ENCODE measurements at regions not wholly inside any gene's neighbourhood (a gene's known extent, or its start where the extent isn't known, plus 50 kb on each side); places are given as distances from the start of the nearest gene placed in this dataset.
"Not testable (repeated sequence)": the region's sequence is repeated elsewhere in the genome, so short reads cannot be mapped to it uniquely, and the experiment has no call there.

- no peak for DNase-seq
Observed at GRCh38 chr20:4635781-4636180, 50.5 kb upstream of the PRNP start.

GRCh38 chr20:4635342-4635741 is 50.9 kb upstream of the PRNP start:
- no peak for DNase-seq

- no peak for DNase-seq
Observed at GRCh38 chr20:4633780-4634179, 52.5 kb upstream of the PRNP start.

GRCh38 chr20:4633379-4633778 is 52.9 kb upstream of the PRNP start:
- no peak for DNase-seq

GRCh38 chr20:4632876-4633275 is 53.4 kb upstream of the PRNP start:
- no peak for DNase-seq

DNA sequence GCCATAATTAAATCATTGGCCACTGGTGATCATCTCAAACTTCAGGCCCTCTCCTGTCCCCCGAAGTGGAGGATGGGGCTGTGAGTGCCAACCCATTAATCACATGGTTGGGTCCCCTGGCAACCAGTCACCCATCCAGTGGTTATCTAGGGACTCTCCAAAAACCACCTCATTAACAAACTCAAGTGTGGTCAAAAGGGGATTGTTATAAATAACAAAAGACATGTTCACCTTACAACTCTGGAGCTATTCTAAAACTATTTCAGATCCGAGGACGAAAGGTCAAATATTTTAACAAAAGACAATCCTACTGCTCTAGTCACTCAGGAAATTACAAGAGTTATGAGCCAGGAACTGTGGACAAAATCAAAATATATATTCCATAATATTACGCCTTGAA is 60.0 kb upstream of the PRNP start:
- no peak for DNase-seq

DNA sequence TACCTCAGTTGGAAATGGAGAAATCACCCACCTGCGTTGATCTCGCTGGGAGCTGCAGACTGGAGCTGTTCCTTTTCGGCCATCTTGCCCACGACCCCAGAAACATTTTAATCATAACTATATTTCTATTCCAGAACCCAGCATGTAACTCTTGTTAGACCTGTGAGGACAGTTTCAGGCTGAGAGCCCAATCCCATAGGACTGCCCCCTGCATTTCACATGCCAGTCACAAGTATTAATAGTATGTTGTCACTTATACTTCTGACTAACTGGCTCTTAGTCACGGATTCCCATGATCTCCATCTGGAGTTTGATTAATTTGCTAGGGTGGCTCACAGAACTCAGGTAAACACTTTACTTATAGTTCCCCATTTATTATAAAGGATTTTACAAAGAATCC is 60.6 kb upstream of the PRNP start:
- DNase-seq = no peak

- DNase-seq = not testable (repeated sequence)
Observed at GRCh38 chr20:4624675-4625336, 61.5 kb upstream of the PRNP start.

DNA sequence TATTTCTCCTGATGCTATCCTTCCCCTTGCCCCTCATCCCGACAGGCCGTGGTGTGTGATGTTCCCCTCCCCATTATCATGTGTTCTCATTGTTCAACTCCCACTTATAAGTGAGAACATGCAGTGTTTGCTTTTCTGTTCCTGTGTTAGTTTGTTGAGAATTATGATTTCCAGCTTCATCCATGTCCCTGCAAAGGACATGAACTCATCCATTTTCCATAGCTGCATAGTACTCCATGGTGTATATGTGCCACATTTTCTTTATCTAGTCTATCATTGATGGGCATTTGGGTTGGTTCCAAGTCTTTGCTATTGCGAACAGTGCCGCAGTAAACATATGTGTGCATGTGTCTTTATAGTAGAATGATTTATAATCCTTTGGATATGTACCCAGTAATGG is 67.1 kb upstream of the PRNP start:
- DNase-seq = not testable (repeated sequence)

DNA sequence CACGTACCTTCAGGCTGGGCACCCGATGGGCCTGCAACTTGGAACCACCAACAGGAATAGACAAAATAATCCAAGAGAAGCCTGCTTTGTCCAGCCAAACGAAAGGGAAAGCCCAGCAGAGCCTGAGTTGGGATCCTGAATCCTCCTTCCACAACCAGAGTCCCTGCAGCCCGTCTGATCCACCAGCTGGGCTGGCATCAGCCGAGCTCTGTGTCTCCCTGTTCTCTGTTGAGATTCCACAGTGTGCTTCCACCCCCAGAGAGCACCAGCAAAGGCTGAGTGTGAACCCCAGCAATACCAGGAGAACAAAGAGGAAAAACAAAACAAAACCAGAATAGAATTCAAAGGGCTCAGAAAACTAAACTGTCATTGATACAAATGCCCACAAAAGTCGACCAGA is 68.8 kb upstream of the PRNP start:
- DNase-seq = no peak

DNA sequence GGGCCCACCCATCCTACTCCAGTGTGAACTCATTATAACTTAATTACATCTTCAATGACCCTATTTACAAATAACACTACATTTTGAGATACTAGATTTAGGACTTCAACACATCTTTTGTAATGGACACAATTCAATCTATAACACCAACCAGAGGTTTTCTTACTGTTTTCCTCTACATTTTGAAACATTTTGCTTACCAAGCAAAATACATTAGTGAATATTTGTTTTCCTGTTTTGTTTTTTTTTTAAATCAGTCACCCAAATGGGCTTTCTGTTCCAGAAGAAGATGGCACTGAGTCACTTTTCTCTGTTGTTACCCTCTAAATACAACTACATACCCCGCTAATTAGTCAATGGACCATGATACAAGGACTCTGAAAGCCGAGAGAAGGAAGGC is 69.2 kb upstream of the PRNP start:
- DNase-seq = no peak

GRCh38 chr20:4613718-4614620 is 72.3 kb upstream of the PRNP start:
- DNase-seq = no peak

DNA sequence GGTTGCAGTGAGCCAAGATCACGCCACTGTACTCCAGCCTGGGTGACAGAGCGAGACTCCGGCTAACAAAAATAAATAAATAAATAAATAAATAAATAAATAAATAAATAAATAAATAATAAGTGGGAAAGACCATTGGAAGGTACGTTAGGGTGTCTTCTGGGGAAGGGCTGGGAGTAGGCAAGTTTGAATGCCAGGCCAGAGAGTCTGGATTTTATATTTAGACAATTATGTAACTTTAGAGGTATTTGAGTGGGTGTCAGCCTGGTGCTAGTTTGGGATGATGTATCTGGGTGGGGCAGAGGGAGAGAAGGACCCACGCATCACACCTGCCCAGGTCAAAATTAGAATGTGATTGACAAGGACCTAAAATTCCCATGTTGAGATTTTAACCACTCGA is 73.1 kb upstream of the PRNP start:
- DNase-seq = no peak

GRCh38 chr20:4610871-4611270 is 75.4 kb upstream of the PRNP start:
- DNase-seq = no peak

GRCh38 chr20:4609511-4609910 is 76.7 kb upstream of the PRNP start:
- DNase-seq = no peak

DNA sequence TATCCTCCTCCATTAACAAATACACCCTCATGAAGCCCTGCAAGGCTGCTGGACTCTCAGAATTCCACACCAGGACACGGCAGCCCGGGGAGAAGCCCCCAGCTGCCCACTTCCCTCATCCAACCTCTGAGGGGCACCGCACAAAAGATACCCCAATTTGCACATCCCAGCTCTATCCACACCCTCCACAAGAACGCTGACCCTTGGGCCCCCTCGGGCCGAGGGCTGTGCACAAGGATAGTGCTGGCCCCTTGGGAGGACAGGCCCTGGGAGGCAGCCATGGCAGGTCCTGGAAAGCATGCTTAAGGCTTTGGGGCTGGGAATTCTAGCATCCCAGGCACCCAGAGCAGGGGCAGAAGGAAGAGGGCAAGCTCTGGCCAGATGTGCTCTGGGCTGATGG is 77.4 kb upstream of the PRNP start:
- DNase-seq = no peak

- peak; percentile 78 for DNase-seq
Observed at GRCh38 chr20:4607287-4607713, 79.0 kb upstream of the PRNP start.

GRCh38 chr20:4606051-4606450 is 80.2 kb upstream of the PRNP start:
- DNase-seq = no peak

DNA sequence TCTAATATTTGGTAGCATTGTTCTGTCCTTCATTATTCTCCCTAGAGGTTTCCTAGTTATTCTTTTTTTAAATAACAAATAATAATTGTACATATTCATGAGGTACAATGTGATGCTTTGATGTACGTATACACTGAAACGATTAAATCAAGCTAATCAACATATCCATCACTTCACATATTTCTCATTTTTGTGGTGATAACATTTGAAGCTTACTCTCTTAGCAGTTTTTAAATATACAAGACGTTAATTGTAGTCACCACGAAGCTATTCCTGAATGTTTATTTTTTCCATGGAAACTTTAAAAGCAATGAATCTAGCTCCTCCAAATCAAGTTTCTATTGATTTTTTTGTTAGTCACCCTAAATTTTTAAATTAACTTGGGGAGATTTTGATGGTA is 81.1 kb upstream of the PRNP start:
- no peak for DNase-seq

DNA sequence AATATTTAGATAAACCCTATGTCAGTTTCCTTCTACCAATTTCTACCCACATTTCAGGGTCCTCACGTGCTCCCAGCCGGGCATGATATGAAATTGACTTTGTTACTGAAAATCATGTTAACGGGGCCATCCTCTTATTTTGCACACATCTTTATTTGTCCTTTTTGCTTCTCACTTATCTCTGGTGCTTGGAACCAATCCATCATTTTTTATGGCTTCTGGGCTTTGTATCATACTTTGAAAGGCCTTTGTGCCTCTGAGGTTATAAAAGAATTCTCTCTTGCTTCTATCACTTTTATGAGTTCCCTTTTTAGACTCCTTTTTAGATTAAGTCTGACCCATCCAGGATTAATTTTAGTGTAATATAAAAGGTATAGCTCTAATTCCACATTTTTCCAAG is 81.7 kb upstream of the PRNP start:
- DNase-seq = no peak

- no peak for DNase-seq
Observed at GRCh38 chr20:4603724-4604123, 82.5 kb upstream of the PRNP start.

GRCh38 chr20:4602297-4602631 is 84.0 kb upstream of the PRNP start:
- DNase-seq = no peak

DNA sequence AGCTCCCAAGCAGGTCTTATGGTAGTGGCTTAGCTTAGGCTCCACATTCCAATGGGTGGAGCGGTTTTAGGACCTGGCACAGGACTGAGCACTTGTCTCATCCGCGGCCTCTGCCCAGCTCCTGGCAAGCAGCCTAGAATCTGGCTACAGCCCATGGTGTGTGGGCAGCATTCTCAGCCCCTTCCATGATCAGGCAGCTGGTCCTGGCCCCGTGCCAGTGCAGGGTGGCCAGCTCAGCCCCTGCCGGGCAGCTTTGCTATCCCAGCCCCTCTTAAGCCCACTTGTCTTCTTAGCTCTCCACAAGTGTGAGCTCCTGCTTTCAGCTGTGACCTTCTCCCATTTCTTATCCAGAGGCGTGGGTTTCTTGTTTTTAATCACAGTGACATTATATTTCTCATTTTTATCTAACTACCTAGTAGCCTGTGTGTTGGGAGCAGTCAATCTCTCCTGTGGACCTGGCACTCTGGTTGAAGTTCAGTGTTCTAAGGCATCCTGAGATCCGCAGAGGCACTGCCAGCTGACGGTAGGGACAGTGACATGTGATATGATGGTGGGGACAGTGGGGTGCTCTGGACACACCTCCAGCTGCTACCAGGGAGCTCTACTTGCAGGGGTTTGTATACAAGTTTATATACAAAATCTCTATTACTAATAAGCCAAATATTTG is 84.5 kb upstream of the PRNP start:
- DNase-seq = no peak

Measured in islet precursor cell (in vitro differentiated cells).